ENCODE measurements at regions not wholly inside any gene's neighbourhood (a gene's known extent, or its start where the extent isn't known, plus 50 kb on each side); places are given as distances from the start of the nearest gene placed in this dataset.

DNA sequence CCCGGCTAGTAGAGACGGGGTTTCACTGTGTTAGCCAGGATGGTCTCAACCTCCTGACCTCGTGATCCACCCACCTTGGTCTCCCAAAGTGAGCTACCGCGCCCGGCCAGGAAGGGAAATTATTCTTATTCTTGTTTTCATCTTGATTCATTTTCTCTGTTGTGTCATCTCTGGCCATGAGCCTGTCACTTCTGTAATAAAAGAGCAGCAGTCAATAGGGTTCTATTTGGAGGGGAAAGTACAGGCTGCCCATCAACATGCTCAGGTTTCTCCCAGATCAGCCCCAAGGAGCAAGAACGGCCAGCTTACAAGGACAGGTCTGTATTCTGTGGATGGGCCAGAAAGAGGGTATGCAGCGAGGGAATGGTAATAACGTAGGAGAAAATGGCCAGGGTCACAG lies 345.0 kb downstream of the PREX1 start:
- TF ChIP-seq, protein P1, sequence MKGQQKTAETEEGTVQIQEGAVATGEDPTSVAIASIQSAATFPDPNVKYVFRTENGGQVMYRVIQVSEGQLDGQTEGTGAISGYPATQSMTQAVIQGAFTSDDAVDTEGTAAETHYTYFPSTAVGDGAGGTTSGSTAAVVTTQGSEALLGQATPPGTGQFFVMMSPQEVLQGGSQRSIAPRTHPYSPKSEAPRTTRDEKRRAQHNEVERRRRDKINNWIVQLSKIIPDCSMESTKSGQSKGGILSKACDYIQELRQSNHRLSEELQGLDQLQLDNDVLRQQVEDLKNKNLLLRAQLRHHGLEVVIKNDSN (IDR thresholded peaks at IDR 0.05), result no peak
- TF ChIP-seq CEBPB (IDR thresholded peaks at IDR 0.05), result no peak
- no peak for TF ChIP-seq REST (IDR thresholded peaks at IDR 0.05; ENCODE audit: low read depth)
- no peak for TF ChIP-seq TAF1 (IDR thresholded peaks at IDR 0.05; ENCODE audit: low read depth)
- TF ChIP-seq, protein P2, sequence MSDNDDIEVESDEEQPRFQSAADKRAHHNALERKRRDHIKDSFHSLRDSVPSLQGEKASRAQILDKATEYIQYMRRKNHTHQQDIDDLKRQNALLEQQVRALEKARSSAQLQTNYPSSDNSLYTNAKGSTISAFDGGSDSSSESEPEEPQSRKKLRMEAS (IDR thresholded peaks at IDR 0.05), result no peak
- TF ChIP-seq CREB1 (IDR thresholded peaks at IDR 0.05; ENCODE audit: low read depth), result no peak
- no peak for TF ChIP-seq YY1 (IDR thresholded peaks at IDR 0.05; ENCODE audit: low read depth)
- no peak for TF ChIP-seq TEAD4 (IDR thresholded peaks at IDR 0.05)
- no peak for TF ChIP-seq EGR1 (IDR thresholded peaks at IDR 0.05)
- TF ChIP-seq ZBTB7A (IDR thresholded peaks at IDR 0.05; ENCODE audit: low read depth), result no peak
- TF ChIP-seq NFIC (IDR thresholded peaks at IDR 0.05), result no peak
- TF ChIP-seq RAD21 (IDR thresholded peaks at IDR 0.05; ENCODE audit: low read depth), result no peak
- TF ChIP-seq FOXM1 (IDR thresholded peaks at IDR 0.05; ENCODE audit: borderline replicate concordance, low read depth), result no peak
- TF ChIP-seq TCF12 (IDR thresholded peaks at IDR 0.05; ENCODE audit: low read depth), result no peak
- TF ChIP-seq EP300 (IDR thresholded peaks at IDR 0.05; ENCODE audit: borderline replicate concordance), result no peak

DNA sequence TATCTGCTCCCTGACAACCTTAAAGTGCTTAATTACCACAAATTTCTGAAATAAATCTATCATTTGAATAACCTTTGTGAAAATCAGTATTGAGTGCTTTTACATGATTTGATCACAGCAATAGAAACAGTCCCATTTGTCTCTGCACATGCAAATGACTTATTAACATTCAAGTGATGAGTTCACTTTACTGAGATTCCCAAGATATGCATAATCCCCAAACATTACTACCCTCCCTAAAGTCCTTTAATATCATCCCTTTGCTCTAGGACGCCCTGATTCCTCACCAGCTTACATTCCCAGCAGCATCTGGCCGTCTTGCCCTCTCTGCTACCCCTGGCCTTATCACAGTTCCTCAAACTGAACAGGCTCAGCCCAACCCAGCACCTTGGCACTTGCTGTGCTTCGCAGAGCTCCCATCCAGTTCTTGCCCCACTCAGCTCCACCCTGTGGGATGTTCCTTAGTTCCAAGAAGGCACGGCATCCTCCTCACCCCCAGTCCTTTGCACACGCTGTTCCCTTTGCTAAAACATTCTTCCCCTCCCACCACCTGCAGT lies 347.5 kb downstream of the PREX1 start:
- TF ChIP-seq REST (IDR thresholded peaks at IDR 0.05; ENCODE audit: low read depth), result no peak
- no peak for TF ChIP-seq FOXM1 (IDR thresholded peaks at IDR 0.05; ENCODE audit: borderline replicate concordance, low read depth)
- TF ChIP-seq EGR1 (IDR thresholded peaks at IDR 0.05), result no peak
- TF ChIP-seq NFIC (IDR thresholded peaks at IDR 0.05), result no peak
- TF ChIP-seq CEBPB (IDR thresholded peaks at IDR 0.05), result no peak
- TF ChIP-seq, protein P2 (IDR thresholded peaks at IDR 0.05), result no peak
- TF ChIP-seq TAF1 (IDR thresholded peaks at IDR 0.05; ENCODE audit: low read depth), result no peak
- no peak for TF ChIP-seq RAD21 (IDR thresholded peaks at IDR 0.05; ENCODE audit: low read depth)
- TF ChIP-seq, protein P1 (IDR thresholded peaks at IDR 0.05), result no peak
- no peak for TF ChIP-seq TCF12 (IDR thresholded peaks at IDR 0.05; ENCODE audit: low read depth)
- TF ChIP-seq YY1 (IDR thresholded peaks at IDR 0.05; ENCODE audit: low read depth), result no peak
- TF ChIP-seq CREB1 (IDR thresholded peaks at IDR 0.05; ENCODE audit: low read depth), result no peak
- TF ChIP-seq TEAD4 (IDR thresholded peaks at IDR 0.05), result no peak
- no peak for TF ChIP-seq EP300 (IDR thresholded peaks at IDR 0.05; ENCODE audit: borderline replicate concordance)
- TF ChIP-seq ZBTB7A (IDR thresholded peaks at IDR 0.05; ENCODE audit: low read depth), result no peak

DNA sequence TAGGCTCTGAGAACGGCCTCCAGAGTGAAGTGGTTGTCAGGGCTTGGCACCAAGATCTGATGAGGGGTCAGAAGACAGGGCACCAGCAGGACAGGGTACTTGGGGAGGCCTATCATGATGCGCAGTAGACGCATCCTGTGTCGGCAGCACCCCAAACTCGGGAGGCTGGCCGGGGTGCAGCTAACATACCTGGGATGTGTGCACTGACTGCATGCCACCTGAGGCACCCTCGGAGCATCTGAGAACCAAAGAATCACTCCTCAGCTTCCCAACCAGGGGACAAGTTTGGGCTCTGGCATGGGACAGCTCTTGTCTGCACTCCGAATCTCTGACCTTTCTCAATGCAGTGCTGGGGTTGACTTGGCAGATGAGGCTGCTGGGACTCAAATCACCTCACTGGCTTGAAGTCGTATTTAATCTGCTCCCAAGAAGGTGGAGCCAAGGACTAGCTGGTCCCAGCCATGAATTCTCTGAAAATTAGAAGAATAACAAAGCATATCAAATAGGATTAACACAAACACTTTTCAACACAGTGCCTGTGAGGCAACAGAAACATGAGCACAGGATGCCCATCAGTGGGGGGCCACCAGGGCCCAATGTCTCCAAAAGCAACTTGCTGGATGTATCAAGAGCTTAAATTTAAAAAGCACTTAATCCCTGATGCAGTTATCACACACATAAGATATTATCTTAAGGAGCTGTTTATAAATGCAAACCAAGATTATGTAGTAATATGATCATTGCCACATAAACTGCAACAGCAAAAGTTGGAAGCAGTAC lies 348.8 kb downstream of the PREX1 start:
- TF ChIP-seq FOXM1 (IDR thresholded peaks at IDR 0.05; ENCODE audit: borderline replicate concordance, low read depth) (no peak), RAD21 (IDR thresholded peaks at IDR 0.05; ENCODE audit: low read depth) (no peak), NFIC (IDR thresholded peaks at IDR 0.05) (no peak)
- TF ChIP-seq, protein P2 (IDR thresholded peaks at IDR 0.05), result no peak

DNA sequence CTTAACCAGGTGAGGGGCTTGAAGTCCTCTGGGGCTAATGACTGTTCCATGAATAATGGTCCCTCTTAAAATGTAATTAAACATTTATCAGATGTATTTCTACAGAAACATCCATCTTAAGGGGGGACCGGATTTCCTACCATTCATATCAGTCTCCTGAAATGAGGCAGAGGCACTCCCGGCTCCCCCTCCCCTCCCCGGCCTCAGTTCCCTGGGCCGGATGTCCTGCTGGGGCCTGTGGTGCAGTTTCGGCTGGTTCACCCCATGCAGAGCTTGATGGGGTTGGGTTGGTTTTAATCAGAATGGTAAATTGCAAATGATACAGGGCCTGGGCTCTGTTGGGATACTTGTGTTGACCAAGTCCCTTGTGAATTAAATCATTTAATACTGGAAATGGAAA lies 349.4 kb downstream of the PREX1 start:
- TF ChIP-seq RAD21 (IDR thresholded peaks at IDR 0.05; ENCODE audit: low read depth) (no peak), REST (IDR thresholded peaks at IDR 0.05; ENCODE audit: low read depth) (no peak), TEAD4 (IDR thresholded peaks at IDR 0.05) (no peak)
- TF ChIP-seq, protein P1 (IDR thresholded peaks at IDR 0.05), result no peak
- TF ChIP-seq, protein P2 (IDR thresholded peaks at IDR 0.05), result no peak

All from Ishikawa (cell line).